Thyroid gland (tissue), 4 donors: ENCODE measurements at regions not wholly inside any gene's neighbourhood (a gene's known extent, or its start where the extent isn't known, plus 50 kb on each side); places are given as distances from the start of the nearest gene placed in this dataset.

Experiments
- CTCF ChIP-seq, 6 experiments: fragments of 200-600 bp in 3 of 6; fragments of 450-650 bp in 3 of 6; sonication (generic) in 3 of 6; IDR thresholded peaks; one replicate each; pipeline ENCODE4 v1.5.1; 2016 to 2019; ENCODE audit warnings: antibody characterized with exemption in 6 of 6, mild to moderate bottlenecking in 2 of 6, inconsistent platforms in 1 of 6, moderate library complexity in 1 of 6
- POLR2A ChIP-seq, 2 donors: fragments of 450-650 bp; IDR thresholded peaks; one replicate each; pipeline ENCODE4 v1.6.1; 2017; ENCODE audit warnings: antibody characterized with exemption in 2 of 2, mild to moderate bottlenecking in 2 of 2, moderate library complexity in 1 of 2

GRCh38 chr20:40961176-40961575 is 67.4 kb upstream of the TOP1 start:
- TF ChIP-seq CTCF (IDR thresholded peaks at IDR 0.05): no peak
- TF ChIP-seq POLR2A (IDR thresholded peaks at IDR 0.05): no peak
